ENCODE measurements at regions not wholly inside any gene's neighbourhood (a gene's known extent, or its start where the extent isn't known, plus 50 kb on each side); places are given as distances from the start of the nearest gene placed in this dataset.

DNA sequence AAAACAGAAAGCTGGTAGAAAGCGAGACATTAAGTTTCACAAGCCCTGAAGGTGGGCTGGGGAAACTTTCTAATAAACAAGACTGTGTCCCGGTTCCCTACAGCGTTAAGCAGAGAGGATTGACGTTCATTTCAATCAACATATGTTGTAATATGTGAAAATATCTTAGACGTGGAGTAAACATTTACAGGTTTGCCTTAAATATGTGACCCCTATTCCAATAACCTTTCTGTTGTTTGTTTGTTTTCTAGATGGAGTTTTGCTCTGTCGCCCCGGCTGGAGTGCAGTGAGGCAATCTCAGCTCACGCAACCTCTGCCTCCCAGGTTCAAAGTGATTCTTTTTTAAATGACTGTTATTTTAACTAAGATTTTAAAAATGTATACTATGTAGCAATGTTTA is 526.2 kb downstream of the SUCLA2 start:
- Histone ChIP-seq H3K36me3 (ENCODE audit: insufficient read depth, low read length) (no peaks in the 10 kb centered on the region), H3K4me3 (ENCODE audit: low read length) (no peak overlapping the region), H3K9me3 (ENCODE audit: insufficient read depth, low read depth, low read length) (no peaks in the 10 kb centered on the region), H3K27ac (ENCODE audit: low read depth, low read length) (no peak overlapping the region), H3K4me1 (ENCODE audit: insufficient read depth, low read length) (peaks cover 12% of the 10 kb centered on the region), H3K9ac (ENCODE audit: low read depth, low read length) (no peak overlapping the region), H3K27me3 (ENCODE audit: insufficient read depth, low read length) (peaks cover 11% of the 10 kb centered on the region)
- WGBS, result 87% methylated on average over 5 of the region's 8 CpGs

DNA sequence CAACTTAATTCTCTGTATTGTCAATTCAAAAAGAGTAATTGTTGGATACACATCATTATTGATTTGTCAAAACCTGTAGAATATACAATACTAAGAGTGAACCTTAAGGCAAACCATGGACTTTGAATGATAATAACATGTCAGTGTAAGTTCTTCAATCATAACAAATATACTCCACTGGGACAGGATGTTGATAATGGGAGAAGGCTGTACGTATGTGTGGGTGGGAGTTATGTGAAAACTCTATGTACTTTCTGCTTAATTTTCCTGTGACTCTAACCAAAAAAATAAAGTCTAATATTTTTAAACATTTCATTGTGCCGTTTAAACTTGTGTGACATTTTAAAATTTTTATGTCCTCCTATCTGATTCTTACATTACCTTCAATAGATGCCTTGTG is 526.7 kb downstream of the SUCLA2 start:
- H3K9ac ChIP-seq (ENCODE audit: low read depth, low read length), result no peak overlapping the region
- no peak overlapping the region for H3K4me3 ChIP-seq (ENCODE audit: low read length)
- no peaks in the 10 kb centered on the region for H3K36me3 ChIP-seq (ENCODE audit: insufficient read depth, low read length)
- no CpG with 5 or more reads among the region's 2 CpGs for WGBS
- H3K9me3 ChIP-seq (ENCODE audit: insufficient read depth, low read depth, low read length), result no peaks in the 10 kb centered on the region
- peaks cover 12% of the 10 kb centered on the region for H3K4me1 ChIP-seq (ENCODE audit: insufficient read depth, low read length)
- H3K27me3 ChIP-seq (ENCODE audit: insufficient read depth, low read length), result peaks cover 11% of the 10 kb centered on the region
- H3K27ac ChIP-seq (ENCODE audit: low read depth, low read length), result no peak overlapping the region

DNA sequence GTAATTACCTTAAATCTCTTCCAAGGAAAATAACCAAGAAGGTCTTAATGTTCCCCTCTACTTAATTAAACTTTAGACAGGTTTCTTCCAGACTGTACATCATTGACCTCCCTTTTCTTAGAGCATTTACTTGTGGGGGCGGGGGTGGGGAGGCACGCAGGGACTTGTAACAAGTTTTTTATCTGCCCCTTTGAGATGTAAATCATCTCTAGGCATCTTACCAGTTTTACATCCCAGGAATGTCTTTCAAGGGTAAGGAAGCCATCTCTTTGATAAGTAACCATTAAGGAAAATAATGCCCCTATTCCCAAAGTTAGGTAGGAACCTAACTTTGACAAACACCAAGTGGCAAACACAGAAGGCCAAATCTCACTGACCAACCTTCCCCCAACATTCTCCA is 528.6 kb downstream of the SUCLA2 start:
- peak overlapping the region; percentile 43; the same call in 1 of the 2 replicates for H3K27ac ChIP-seq (ENCODE audit: low read depth, low read length)
- no peak overlapping the region for H3K9ac ChIP-seq (ENCODE audit: low read depth, low read length)
- H3K9me3 ChIP-seq (ENCODE audit: insufficient read depth, low read depth, low read length), result no peaks in the 10 kb centered on the region
- H3K36me3 ChIP-seq (ENCODE audit: insufficient read depth, low read length), result no peaks in the 10 kb centered on the region
- WGBS, result 32% methylated on average over 2 of the region's 2 CpGs
- peaks cover 12% of the 10 kb centered on the region for H3K4me1 ChIP-seq (ENCODE audit: insufficient read depth, low read length)
- H3K27me3 ChIP-seq (ENCODE audit: insufficient read depth, low read length), result peaks cover 11% of the 10 kb centered on the region
- H3K4me3 ChIP-seq (ENCODE audit: low read length), result no peak overlapping the region

DNA sequence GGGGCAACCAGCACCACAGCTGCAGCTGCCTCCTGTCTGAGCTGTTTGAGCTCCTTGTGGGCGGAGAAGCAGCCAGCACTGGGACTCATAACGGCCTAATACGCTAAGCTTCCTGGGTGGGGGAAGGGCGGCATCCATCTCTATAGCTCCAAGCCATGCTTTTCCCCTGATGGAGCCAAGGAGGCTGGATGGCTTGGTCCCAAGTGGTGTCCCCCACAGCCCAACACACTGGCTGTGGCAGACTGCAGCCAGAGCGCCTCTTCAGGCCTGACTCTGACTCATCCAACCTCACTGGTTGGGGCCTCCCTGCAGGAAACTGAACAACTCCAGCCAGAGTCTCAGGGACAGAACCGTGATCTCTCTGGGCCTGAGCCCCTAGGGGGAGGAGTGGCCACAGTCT is 537.3 kb downstream of the SUCLA2 start:
- Histone ChIP-seq H3K9ac (ENCODE audit: low read depth, low read length) (no peak overlapping the region), H3K27ac (ENCODE audit: low read depth, low read length) (no peak overlapping the region)

DNA sequence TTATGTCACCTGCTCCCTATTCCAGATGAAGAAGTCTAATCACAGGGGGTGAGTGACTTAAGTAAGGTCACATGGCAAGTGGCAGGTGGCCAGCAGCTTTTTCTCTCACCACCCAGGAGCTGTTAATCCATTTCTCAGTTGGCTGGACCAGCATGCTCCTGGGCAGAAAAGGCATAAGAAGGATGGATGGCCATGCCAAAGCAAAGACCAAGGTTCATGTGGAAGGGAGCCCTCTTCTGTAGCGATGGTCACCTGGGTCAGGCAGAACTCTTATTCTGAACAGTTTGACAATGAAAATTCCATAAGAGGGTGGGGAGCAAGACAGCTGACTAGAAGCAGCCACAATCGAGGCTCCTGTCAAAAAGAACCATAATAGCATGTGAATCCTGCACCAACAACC is 538.1 kb downstream of the SUCLA2 start:
- Histone ChIP-seq H3K36me3 (ENCODE audit: insufficient read depth, low read length) (no peaks in the 10 kb centered on the region), H3K9me3 (ENCODE audit: insufficient read depth, low read depth, low read length) (no peaks in the 10 kb centered on the region), H3K9ac (ENCODE audit: low read depth, low read length) (no peak overlapping the region), H3K27ac (ENCODE audit: low read depth, low read length) (no peak overlapping the region), H3K4me1 (ENCODE audit: insufficient read depth, low read length) (peaks cover 16% of the 10 kb centered on the region), H3K27me3 (ENCODE audit: insufficient read depth, low read length) (no peaks in the 10 kb centered on the region), H3K4me3 (ENCODE audit: low read length) (no peak overlapping the region)
- WGBS, result 99% methylated on average over 2 of the region's 2 CpGs

More for the DNA sequence above, 537.3 kb downstream of the SUCLA2 start:
- H3K9me3 ChIP-seq (ENCODE audit: insufficient read depth, low read depth, low read length), result no peaks in the 10 kb centered on the region
- no peak overlapping the region for H3K4me3 ChIP-seq (ENCODE audit: low read length)
- no peaks in the 10 kb centered on the region for H3K36me3 ChIP-seq (ENCODE audit: insufficient read depth, low read length)
- WGBS, result 82% methylated on average over 6 of the region's 6 CpGs
- H3K4me1 ChIP-seq (ENCODE audit: insufficient read depth, low read length), result peaks cover 16% of the 10 kb centered on the region
- H3K27me3 ChIP-seq (ENCODE audit: insufficient read depth, low read length), result no peaks in the 10 kb centered on the region

DNA sequence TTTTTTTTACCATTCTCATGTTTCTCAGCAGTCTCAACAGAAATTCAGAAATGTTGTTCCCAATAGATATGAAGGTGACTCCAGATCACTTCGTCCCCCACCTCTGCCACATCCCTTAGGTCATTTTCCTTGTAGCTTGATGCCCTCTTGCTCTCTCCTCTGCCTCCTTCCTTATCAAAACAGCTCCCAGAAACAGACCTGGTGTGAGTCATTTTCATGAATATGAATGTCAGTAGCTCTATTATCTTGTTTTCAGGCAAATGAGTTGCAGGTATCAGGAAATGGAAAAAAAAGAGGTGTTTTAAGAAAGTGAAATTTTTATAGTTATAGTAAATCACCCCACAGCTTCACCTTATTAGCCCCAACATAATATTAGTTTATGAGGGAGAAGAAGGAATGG is 539.3 kb downstream of the SUCLA2 start:
- H3K27me3 ChIP-seq (ENCODE audit: insufficient read depth, low read length), result no peaks in the 10 kb centered on the region
- H3K36me3 ChIP-seq (ENCODE audit: insufficient read depth, low read length), result no peaks in the 10 kb centered on the region
- H3K9ac ChIP-seq (ENCODE audit: low read depth, low read length), result no peak overlapping the region
- H3K4me1 ChIP-seq (ENCODE audit: insufficient read depth, low read length), result peaks cover 16% of the 10 kb centered on the region
- no peaks in the 10 kb centered on the region for H3K9me3 ChIP-seq (ENCODE audit: insufficient read depth, low read depth, low read length)
- H3K4me3 ChIP-seq (ENCODE audit: low read length), result no peak overlapping the region
- WGBS, result 97% methylated on average over 1 of the region's 1 CpG
- H3K27ac ChIP-seq (ENCODE audit: low read depth, low read length), result no peak overlapping the region

DNA sequence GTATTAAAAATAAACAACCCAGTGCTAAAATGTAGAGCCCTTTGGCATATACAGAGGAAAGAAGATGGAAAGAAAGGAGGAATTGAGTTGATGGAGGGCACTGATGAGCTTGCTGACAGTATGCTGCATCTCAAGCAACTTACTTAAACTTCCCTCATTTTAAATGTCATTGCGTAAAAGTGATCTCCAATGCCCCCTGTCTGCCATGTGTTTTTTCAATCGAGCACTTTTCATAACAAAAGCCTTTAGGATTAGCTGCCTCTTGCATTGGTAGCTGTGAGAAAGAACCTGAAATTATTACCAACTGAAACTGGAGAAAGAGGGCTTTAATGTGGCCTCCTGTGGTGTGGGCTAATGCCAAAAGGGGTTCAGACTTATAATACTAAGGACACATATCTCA is 541.6 kb downstream of the SUCLA2 start:
- WGBS, result 22% methylated on average over 2 of the region's 2 CpGs

DNA sequence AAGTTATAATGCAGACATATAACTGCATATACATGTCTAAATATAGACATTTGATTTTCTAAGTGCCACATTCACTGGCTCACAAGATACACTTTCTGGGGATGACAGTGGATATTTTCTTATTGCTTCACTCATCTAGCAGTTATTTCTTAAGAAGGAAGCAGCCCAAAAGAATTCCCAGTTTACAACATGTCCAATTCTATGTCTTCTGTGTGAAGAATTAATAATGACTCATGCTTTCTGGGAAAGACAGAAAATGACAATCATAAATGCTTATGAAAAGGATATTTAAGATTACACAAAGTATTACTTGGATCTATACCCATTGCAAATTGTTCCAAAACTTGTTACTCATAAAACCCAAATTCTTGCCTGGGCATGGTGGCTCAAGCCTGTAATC is 543.4 kb downstream of the SUCLA2 start:
- H3K9me3 ChIP-seq (ENCODE audit: insufficient read depth, low read depth, low read length), result no peaks in the 10 kb centered on the region
- H3K9ac ChIP-seq (ENCODE audit: low read depth, low read length), result no peak overlapping the region
- H3K36me3 ChIP-seq (ENCODE audit: insufficient read depth, low read length), result no peaks in the 10 kb centered on the region
- peaks cover 24% of the 10 kb centered on the region for H3K4me1 ChIP-seq (ENCODE audit: insufficient read depth, low read length)
- H3K27me3 ChIP-seq (ENCODE audit: insufficient read depth, low read length), result no peaks in the 10 kb centered on the region
- H3K4me3 ChIP-seq (ENCODE audit: low read length), result no peak overlapping the region
- no peak overlapping the region for H3K27ac ChIP-seq (ENCODE audit: low read depth, low read length)

More for the DNA sequence above, 541.6 kb downstream of the SUCLA2 start:
- no peaks in the 10 kb centered on the region for H3K36me3 ChIP-seq (ENCODE audit: insufficient read depth, low read length)
- H3K27ac ChIP-seq (ENCODE audit: low read depth, low read length), result no peak overlapping the region
- H3K27me3 ChIP-seq (ENCODE audit: insufficient read depth, low read length), result no peaks in the 10 kb centered on the region
- H3K9me3 ChIP-seq (ENCODE audit: insufficient read depth, low read depth, low read length), result no peaks in the 10 kb centered on the region
- peaks cover 24% of the 10 kb centered on the region for H3K4me1 ChIP-seq (ENCODE audit: insufficient read depth, low read length)
- H3K9ac ChIP-seq (ENCODE audit: low read depth, low read length), result no peak overlapping the region
- H3K4me3 ChIP-seq (ENCODE audit: low read length), result no peak overlapping the region

DNA sequence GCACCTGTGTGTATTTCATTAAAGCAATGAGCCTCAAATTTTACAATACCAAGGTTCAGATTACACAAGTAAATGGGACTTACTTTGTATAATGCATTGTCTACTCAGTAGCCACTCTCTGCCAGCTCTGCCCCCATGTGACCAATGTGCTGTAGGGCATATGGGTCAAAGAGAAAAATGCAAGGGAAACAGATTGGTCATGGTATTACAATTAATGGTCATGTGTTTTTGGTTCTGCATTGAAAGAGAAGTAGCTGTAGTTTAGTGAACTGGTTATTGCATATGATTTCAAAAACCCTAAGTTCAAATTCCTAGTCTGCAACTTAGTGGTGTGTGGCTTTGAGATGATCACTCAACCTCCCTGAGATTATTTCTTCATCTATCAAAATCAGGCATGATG is 545.4 kb downstream of the SUCLA2 start:
- no peak overlapping the region for H3K4me3 ChIP-seq (ENCODE audit: low read length)
- H3K4me1 ChIP-seq (ENCODE audit: insufficient read depth, low read length), result peaks cover 18% of the 10 kb centered on the region
- H3K27me3 ChIP-seq (ENCODE audit: insufficient read depth, low read length), result no peaks in the 10 kb centered on the region
- H3K9ac ChIP-seq (ENCODE audit: low read depth, low read length), result no peak overlapping the region
- no peaks in the 10 kb centered on the region for H3K36me3 ChIP-seq (ENCODE audit: insufficient read depth, low read length)
- H3K27ac ChIP-seq (ENCODE audit: low read depth, low read length), result no peak overlapping the region
- H3K9me3 ChIP-seq (ENCODE audit: insufficient read depth, low read depth, low read length), result no peaks in the 10 kb centered on the region

DNA sequence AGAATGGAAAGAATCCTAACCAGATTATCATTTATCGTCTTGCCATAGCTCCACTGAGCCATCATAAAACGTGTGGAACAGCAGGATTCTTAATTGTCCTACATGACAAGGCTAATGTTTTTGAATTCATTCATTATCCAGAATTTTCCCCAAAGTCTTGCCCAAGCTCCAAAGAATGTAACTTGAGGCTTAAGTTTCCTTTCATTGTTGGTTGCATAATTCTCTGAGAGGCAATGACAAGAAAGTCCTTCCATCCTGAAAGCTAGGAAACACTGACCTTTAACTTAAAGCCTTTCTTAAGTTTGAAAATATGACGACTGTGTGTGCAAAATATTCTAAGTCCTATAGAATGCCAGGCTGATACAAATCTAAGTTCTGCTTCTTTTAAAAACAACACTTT is 546.1 kb downstream of the SUCLA2 start:
- Histone ChIP-seq H3K9ac (ENCODE audit: low read depth, low read length) (no peak overlapping the region), H3K27me3 (ENCODE audit: insufficient read depth, low read length) (no peaks in the 10 kb centered on the region), H3K36me3 (ENCODE audit: insufficient read depth, low read length) (no peaks in the 10 kb centered on the region), H3K9me3 (ENCODE audit: insufficient read depth, low read depth, low read length) (no peaks in the 10 kb centered on the region), H3K4me3 (ENCODE audit: low read length) (no peak overlapping the region), H3K4me1 (ENCODE audit: insufficient read depth, low read length) (peaks cover 16% of the 10 kb centered on the region), H3K27ac (ENCODE audit: low read depth, low read length) (no peak overlapping the region)
- WGBS, result 83% methylated on average over 3 of the region's 3 CpGs

DNA sequence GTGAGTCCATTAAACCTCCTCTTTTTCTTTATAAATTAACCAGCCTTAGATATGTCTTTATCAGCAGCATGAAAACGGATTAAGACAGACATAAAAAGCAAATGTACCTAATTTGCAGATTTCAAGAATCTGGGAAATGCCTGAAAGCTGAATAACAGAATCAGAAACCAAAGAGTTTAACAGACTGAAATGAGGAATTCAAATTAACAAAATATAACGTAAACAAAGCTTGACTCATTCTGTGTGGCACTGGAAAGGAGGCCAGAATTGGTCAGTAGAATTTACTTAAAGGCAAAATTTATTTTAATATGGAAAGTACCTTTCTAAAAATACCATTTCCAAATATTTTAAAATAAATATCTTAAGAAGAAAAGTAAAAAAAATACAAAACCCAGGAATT is 540.6 kb upstream of the HTR2A start:
- no peak overlapping the region for H3K9ac ChIP-seq (ENCODE audit: low read depth, low read length)
- H3K36me3 ChIP-seq (ENCODE audit: insufficient read depth, low read length), result no peaks in the 10 kb centered on the region
- 96% methylated on average over 2 of the region's 2 CpGs for WGBS
- no peaks in the 10 kb centered on the region for H3K4me1 ChIP-seq (ENCODE audit: insufficient read depth, low read length)
- no peaks in the 10 kb centered on the region for H3K27me3 ChIP-seq (ENCODE audit: insufficient read depth, low read length)
- no peak overlapping the region for H3K27ac ChIP-seq (ENCODE audit: low read depth, low read length)
- peaks cover 6% of the 10 kb centered on the region; the same call in 1 of the 2 replicates for H3K9me3 ChIP-seq (ENCODE audit: insufficient read depth, low read depth, low read length)
- H3K4me3 ChIP-seq (ENCODE audit: low read length), result no peak overlapping the region

DNA sequence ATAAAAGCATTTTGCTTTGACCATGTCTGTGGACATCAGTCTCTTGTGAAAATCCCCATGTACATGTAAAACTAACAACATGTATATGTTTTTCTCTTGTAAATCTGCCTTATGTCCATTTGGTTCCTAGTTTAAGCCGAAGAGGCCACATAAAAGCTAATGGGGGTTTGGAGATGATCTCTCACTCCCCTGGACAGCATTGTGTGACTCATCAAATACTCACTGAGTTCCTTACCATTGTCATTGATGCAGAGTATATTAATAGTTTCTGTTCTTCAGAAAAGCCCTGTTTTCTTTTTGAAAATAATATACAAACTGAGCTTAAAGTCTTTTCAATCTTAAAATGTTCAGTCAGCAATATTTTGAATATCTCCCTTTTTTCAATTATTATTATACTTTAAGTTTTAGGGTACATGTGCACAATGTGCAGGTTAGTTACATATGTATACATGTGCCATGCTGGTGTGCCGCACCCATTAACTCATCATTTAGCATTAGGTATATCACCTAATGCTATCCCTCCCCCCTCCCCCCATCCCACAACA is 536.7 kb upstream of the HTR2A start:
- Histone ChIP-seq H3K4me3 (ENCODE audit: low read length) (no peak overlapping the region), H3K9me3 (ENCODE audit: insufficient read depth, low read depth, low read length) (peaks cover 6% of the 10 kb centered on the region; the same call in 1 of the 2 replicates), H3K27ac (ENCODE audit: low read depth, low read length) (no peak overlapping the region), H3K9ac (ENCODE audit: low read depth, low read length) (no peak overlapping the region), H3K4me1 (ENCODE audit: insufficient read depth, low read length) (no peaks in the 10 kb centered on the region), H3K27me3 (ENCODE audit: insufficient read depth, low read length) (no peaks in the 10 kb centered on the region), H3K36me3 (ENCODE audit: insufficient read depth, low read length) (no peaks in the 10 kb centered on the region)
- 88% methylated on average over 2 of the region's 2 CpGs for WGBS
